Body of pancreas (tissue), 4 donors: ENCODE measurements at regions not wholly inside any gene's neighbourhood (a gene's known extent, or its start where the extent isn't known, plus 50 kb on each side); places are given as distances from the start of the nearest gene placed in this dataset.

Experiments used
- CTCF ChIP-seq, 7 experiments: fragments of 450-650 bp in 4 of 7; fragments of 200-600 bp in 3 of 7; sonication (generic) in 3 of 7; IDR thresholded peaks; one replicate each; pipeline ENCODE4 v1.5.1; 2016 to 2019; ENCODE audit warnings: antibody characterized with exemption in 7 of 7
- POLR2A ChIP-seq, 3 donors: fragments of 450-650 bp; IDR thresholded peaks; one replicate each; pipeline ENCODE4 v1.6.1; 2016; ENCODE audit warnings: antibody characterized with exemption in 3 of 3, mild to moderate bottlenecking in 2 of 3

DNA sequence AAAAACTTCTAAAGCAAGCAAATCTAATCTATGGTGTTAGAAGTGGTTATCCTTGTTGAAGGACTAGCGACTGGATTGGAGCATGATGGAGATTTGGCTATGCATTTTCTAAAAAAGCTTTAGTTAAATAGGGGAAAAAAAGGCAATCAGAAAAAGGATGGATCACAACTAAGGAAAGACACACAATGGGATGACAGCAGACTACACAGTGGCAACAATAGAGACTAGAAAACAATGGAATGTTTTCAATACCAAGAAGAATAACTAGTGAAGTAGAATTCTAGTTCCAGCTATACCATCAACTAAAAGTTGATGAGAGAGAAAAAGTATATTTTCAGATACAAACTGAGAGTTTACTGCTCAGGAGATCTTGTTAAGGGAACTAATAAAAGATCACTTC, 605.8 kb downstream of the PTPRU start:
- TF ChIP-seq CTCF (IDR thresholded peaks at IDR 0.05) = no peak
- TF ChIP-seq POLR2A (IDR thresholded peaks at IDR 0.05) = no peak
